ENCODE measurements at regions not wholly inside any gene's neighbourhood (a gene's known extent, or its start where the extent isn't known, plus 50 kb on each side); places are given as distances from the start of the nearest gene placed in this dataset.

- Histone ChIP-seq H3K4me3 (no peak overlapping the region), H3K4me1 (ENCODE audit: insufficient read depth) (no peaks in the 10 kb centered on the region), H4K20me1 (replicated peaks; ENCODE audit: insufficient read depth) (no peaks in the 10 kb centered on the region), H3K27ac (ENCODE audit: low read depth) (no peak overlapping the region), H3K9me2 (ENCODE audit: insufficient read depth) (no peaks in the 10 kb centered on the region; the same call in 1 of the 2 replicates), H3K36me3 (ENCODE audit: insufficient read depth) (no peaks in the 10 kb centered on the region), H3K4me2 (no peak overlapping the region), H3K27me3 (ENCODE audit: insufficient read depth) (no peaks in the 10 kb centered on the region), H2AFZ (no peak overlapping the region), H3F3A (replicated peaks; ENCODE audit: low read depth) (no peaks in the 10 kb centered on the region), H3K79me2 (replicated peaks; ENCODE audit: insufficient read depth) (no peaks in the 10 kb centered on the region)
- 0 out of 3 replicates have a peak, but pooled peaks cover 3% of the 10 kb centered on the region for H3K9me3 Mint-ChIP-seq
- no peaks in the 10 kb centered on the region for H3K27me3 Mint-ChIP-seq (ENCODE audit: insufficient read depth, low read depth, poor library complexity)
- H3K4me3 Mint-ChIP-seq, result no peak overlapping the region
- no peak overlapping the region for H3K27ac Mint-ChIP-seq
- TF ChIP-seq JUNB (IDR thresholded peaks at IDR 0.05; ENCODE audit: unreplicated experiment), result no peak
- no peak for TF ChIP-seq ZNF331 (CRISPR knock-in tag; IDR thresholded peaks at IDR 0.05; ENCODE audit: low read depth)
- TF ChIP-seq STAT1 (IDR thresholded peaks at IDR 0.05; ENCODE audit: unreplicated experiment), result no peak
- TF ChIP-seq CREB1 (CRISPR knock-in tag; IDR thresholded peaks at IDR 0.05; ENCODE audit: low read depth), result no peak
- TF ChIP-seq ETS1 (IDR thresholded peaks at IDR 0.05), result no peak
- no peak for TF ChIP-seq POLR2AphosphoS5 (IDR thresholded peaks at IDR 0.05; ENCODE audit: low read depth)
- no peak for TF ChIP-seq ZNF462 (CRISPR knock-in tag; IDR thresholded peaks at IDR 0.05)
- no peak for TF ChIP-seq EZH2 (IDR thresholded peaks at IDR 0.05; ENCODE audit: low read depth, unreplicated experiment)
- no peak for TF ChIP-seq NANOG (IDR thresholded peaks at IDR 0.05; ENCODE audit: borderline replicate concordance)
- TF ChIP-seq CTCF (conservative IDR thresholded peaks at IDR 0.05; ENCODE audit: low read depth in 2 of 2), result no peak
- TF ChIP-seq REST (IDR thresholded peaks at IDR 0.05; ENCODE audit: unreplicated experiment), result no peak
- TF ChIP-seq EZH2phosphoT487 (IDR thresholded peaks at IDR 0.05; ENCODE audit: unreplicated experiment), result no peak
- no peak for TF ChIP-seq ZNF114 (CRISPR knock-in tag; IDR thresholded peaks at IDR 0.05)
- H3K4me1 Mint-ChIP-seq, result no peaks in the 10 kb centered on the region; the same call in 2 of the 3 replicates
- H3K36me3 Mint-ChIP-seq (ENCODE audit: low read depth), result no peaks in the 10 kb centered on the region
- DNase-seq (ENCODE audit: low spot score), result no peak
- ATAC-seq, result no peak
Measured at GRCh38 chr2:133835821-133836619, 267.8 kb upstream of the NCKAP5 start.

Data from GM23338 (cell line).